ENCODE measurements at regions not wholly inside any gene's neighbourhood (a gene's known extent, or its start where the extent isn't known, plus 50 kb on each side); places are given as distances from the start of the nearest gene placed in this dataset. TPM values are rescaled to one million over a fixed set of nuclear protein-coding genes. Genes with fewer than 3 reads are reported as not detected.

- ATAC-seq (no peak), DNase-seq (no peak)
- H3K27ac Mint-ChIP-seq = no peak overlapping the region
- no peaks in the 10 kb centered on the region for H3K36me3 Mint-ChIP-seq (ENCODE audit: low read depth)
- no peaks in the 10 kb centered on the region for H3K9me3 Mint-ChIP-seq (ENCODE audit: low read depth)
- no peaks in the 10 kb centered on the region for H3K4me1 Mint-ChIP-seq
- H3K27me3 Mint-ChIP-seq = peaks cover 3% of the 10 kb centered on the region
- intact Hi-C loops (cut with DNase I, micrococcal nuclease) = no loop called here
- POLR2A ChIA-PET = no interaction called here
- CTCF ChIA-PET = no interaction called here
- H3K4me3 Mint-ChIP-seq = no peak overlapping the region
Observed at GRCh38 chr6:139431602-139431956, 57.1 kb upstream of the CITED2 start.

GRCh38 chr6:139430899-139431601 is 56.6 kb upstream of the CITED2 start:
- no peak for DNase-seq
- peaks cover 3% of the 10 kb centered on the region for H3K27me3 Mint-ChIP-seq
- no peak for ATAC-seq
- ChIA-PET POLR2A (no interaction called here), CTCF (no interaction called here)
- H3K4me1 Mint-ChIP-seq = no peaks in the 10 kb centered on the region
- no peak overlapping the region for H3K27ac Mint-ChIP-seq
- H3K4me3 Mint-ChIP-seq = no peak overlapping the region
- no peaks in the 10 kb centered on the region for H3K9me3 Mint-ChIP-seq (ENCODE audit: low read depth)
- intact Hi-C loops (cut with DNase I, micrococcal nuclease) = no loop called here
- no peaks in the 10 kb centered on the region for H3K36me3 Mint-ChIP-seq (ENCODE audit: low read depth)

GRCh38 chr6:139429580-139430145 is 55.2 kb upstream of the CITED2 start:
- Mint-ChIP-seq H3K27me3 (peaks cover 7% of the 10 kb centered on the region), H3K4me3 (no peak overlapping the region), H3K4me1 (no peaks in the 10 kb centered on the region), H3K36me3 (ENCODE audit: low read depth) (no peaks in the 10 kb centered on the region), H3K9me3 (ENCODE audit: low read depth) (no peaks in the 10 kb centered on the region), H3K27ac (no peak overlapping the region)
- intact Hi-C loops (cut with DNase I, micrococcal nuclease) = no loop called here
- CTCF ChIA-PET = interaction anchor here (0.7 kb wide), 1 partner anchor 1762 kb away, joined by 3 read pairs; no protein-coding TSS in a partner anchor
- POLR2A ChIA-PET = no interaction called here
- DNase-seq (no peak), ATAC-seq (no peak)

- no peak overlapping the region for H3K27ac Mint-ChIP-seq
- DNase-seq (no peak), ATAC-seq (no peak)
- intact Hi-C loops (cut with DNase I, micrococcal nuclease) = no loop called here
- ChIA-PET POLR2A (no interaction called here), CTCF (no interaction called here)
- H3K36me3 Mint-ChIP-seq (ENCODE audit: low read depth) = no peaks in the 10 kb centered on the region
- H3K4me1 Mint-ChIP-seq = no peaks in the 10 kb centered on the region
- H3K9me3 Mint-ChIP-seq (ENCODE audit: low read depth) = no peaks in the 10 kb centered on the region
- H3K27me3 Mint-ChIP-seq = peaks cover 7% of the 10 kb centered on the region
- no peak overlapping the region for H3K4me3 Mint-ChIP-seq
Observed at GRCh38 chr6:139427199-139427598, 52.8 kb upstream of the CITED2 start.

GRCh38 chr6:139426795-139427194 is 52.3 kb upstream of the CITED2 start:
- ATAC-seq = no peak
- intact Hi-C loops (cut with DNase I, micrococcal nuclease) = no loop called here
- H3K27me3 Mint-ChIP-seq = peaks cover 7% of the 10 kb centered on the region
- ChIA-PET POLR2A (no interaction called here), CTCF (no interaction called here)
- H3K4me3 Mint-ChIP-seq = no peak overlapping the region
- H3K4me1 Mint-ChIP-seq = no peaks in the 10 kb centered on the region
- no peaks in the 10 kb centered on the region for H3K36me3 Mint-ChIP-seq (ENCODE audit: low read depth)
- H3K27ac Mint-ChIP-seq = no peak overlapping the region
- no peak for DNase-seq
- no peaks in the 10 kb centered on the region for H3K9me3 Mint-ChIP-seq (ENCODE audit: low read depth)

GRCh38 chr6:139425780-139426179 is 51.3 kb upstream of the CITED2 start:
- POLR2A ChIA-PET = no interaction called here
- ATAC-seq = no peak
- CTCF ChIA-PET = no interaction called here

GRCh38 chr6:139423971-139424667 is 49.7 kb upstream of the CITED2 start:
- Mint-ChIP-seq H3K4me1 (no peaks in the 10 kb centered on the region), H3K27ac (no peak overlapping the region), H3K4me3 (no peak overlapping the region), H3K36me3 (ENCODE audit: low read depth) (no peaks in the 10 kb centered on the region), H3K27me3 (peaks cover 7% of the 10 kb centered on the region), H3K9me3 (ENCODE audit: low read depth) (no peaks in the 10 kb centered on the region)
- intact Hi-C loops (cut with DNase I, micrococcal nuclease) = no loop called here
- DNase-seq (no peak), ATAC-seq (no peak)
- CTCF ChIA-PET = no interaction called here
- POLR2A ChIA-PET = no interaction called here

More at GRCh38 chr6:139425780-139426179, 51.3 kb upstream of the CITED2 start:
- intact Hi-C loops (cut with DNase I, micrococcal nuclease) = no loop called here
- no peaks in the 10 kb centered on the region for H3K36me3 Mint-ChIP-seq (ENCODE audit: low read depth)
- peaks cover 7% of the 10 kb centered on the region for H3K27me3 Mint-ChIP-seq
- no peaks in the 10 kb centered on the region for H3K9me3 Mint-ChIP-seq (ENCODE audit: low read depth)
- DNase-seq = no peak
- no peak overlapping the region for H3K27ac Mint-ChIP-seq
- H3K4me3 Mint-ChIP-seq = no peak overlapping the region
- H3K4me1 Mint-ChIP-seq = no peaks in the 10 kb centered on the region

Small RNA genes lying in the stretch of these regions (microRNA-seq; reads per million reads assigned to microRNA genes)
- gene MIR3668 (ENCODE audit: borderline replicate concordance) = not detected
- not detected for gene MIR4465 (ENCODE audit: borderline replicate concordance)
